H1 (cell line): ENCODE measurements at regions not wholly inside any gene's neighbourhood (a gene's known extent, or its start where the extent isn't known, plus 50 kb on each side); places are given as distances from the start of the nearest gene placed in this dataset.

Source experiments
- BCL11A ChIP-seq, 2 experiments: IDR thresholded peaks; one replicate each; pipeline ENCODE4 v1.6.1; 2011; ENCODE audit warnings: low read depth in 2 of 2, low read length in 2 of 2, mild to moderate bottlenecking in 2 of 2

GRCh38 chr2:22290302-22290701 is 1094.7 kb upstream of the KLHL29 start (continued):
- TF ChIP-seq BCL11A (IDR thresholded peaks at IDR 0.05; ENCODE audit: low read depth in 2 of 2, low read length in 2 of 2): no peak
- TF ChIP-seq, all 59 proteins: peak for 0
